ENCODE measurements at regions not wholly inside any gene's neighbourhood (a gene's known extent, or its start where the extent isn't known, plus 50 kb on each side); places are given as distances from the start of the nearest gene placed in this dataset.

GRCh38 chr12:94872971-94873733 is 130.3 kb downstream of the NDUFA12 start:
- H3K36me3 ChIP-seq (ENCODE audit: control insufficient read depth, insufficient read depth, low read length) = no peaks in the 10 kb centered on the region
- peaks cover 28% of the 10 kb centered on the region for H3K27me3 ChIP-seq (ENCODE audit: control insufficient read depth, insufficient read depth, low read length)
- no peak for FAIRE-seq
- TF ChIP-seq CTCF (IDR thresholded peaks at IDR 0.05; ENCODE audit: insufficient read depth, low read length, severe bottlenecking) = peak; percentile 1
- no peak overlapping the region for H3K4me3 ChIP-seq (ENCODE audit: low read depth, low read length)
- DNase-seq (ENCODE audit: low read depth) = no peak

- no peak overlapping the region for H3K4me3 ChIP-seq (ENCODE audit: low read depth, low read length)
- TF ChIP-seq CTCF (IDR thresholded peaks at IDR 0.05; ENCODE audit: insufficient read depth, low read length, severe bottlenecking) = no peak
- no peak for DNase-seq (ENCODE audit: low read depth)
- H3K36me3 ChIP-seq (ENCODE audit: control insufficient read depth, insufficient read depth, low read length) = no peaks in the 10 kb centered on the region
- no peak for FAIRE-seq
- peaks cover 28% of the 10 kb centered on the region for H3K27me3 ChIP-seq (ENCODE audit: control insufficient read depth, insufficient read depth, low read length)
Observed at GRCh38 chr12:94872671-94872970, 130.9 kb downstream of the NDUFA12 start.

GRCh38 chr12:94872007-94872653 is 131.4 kb downstream of the NDUFA12 start:
- H3K27me3 ChIP-seq (ENCODE audit: control insufficient read depth, insufficient read depth, low read length) = peaks cover 28% of the 10 kb centered on the region
- TF ChIP-seq CTCF (IDR thresholded peaks at IDR 0.05; ENCODE audit: insufficient read depth, low read length, severe bottlenecking) = no peak
- no peak for FAIRE-seq

GRCh38 chr12:94870511-94870910 is 133.0 kb downstream of the NDUFA12 start:
- FAIRE-seq = no peak
- DNase-seq (ENCODE audit: low read depth) = no peak
- no peak for TF ChIP-seq CTCF (IDR thresholded peaks at IDR 0.05; ENCODE audit: insufficient read depth, low read length, severe bottlenecking)
- Histone ChIP-seq H3K36me3 (ENCODE audit: control insufficient read depth, insufficient read depth, low read length) (no peaks in the 10 kb centered on the region), H3K4me3 (ENCODE audit: low read depth, low read length) (no peak overlapping the region), H3K27me3 (ENCODE audit: control insufficient read depth, insufficient read depth, low read length) (peaks cover 28% of the 10 kb centered on the region)

More at GRCh38 chr12:94872007-94872653, 131.4 kb downstream of the NDUFA12 start:
- DNase-seq (ENCODE audit: low read depth) = peak; percentile 29
- no peak overlapping the region for H3K4me3 ChIP-seq (ENCODE audit: low read depth, low read length)
- H3K36me3 ChIP-seq (ENCODE audit: control insufficient read depth, insufficient read depth, low read length) = no peaks in the 10 kb centered on the region

- no peak overlapping the region for H3K4me3 ChIP-seq (ENCODE audit: low read depth, low read length)
- TF ChIP-seq CTCF (IDR thresholded peaks at IDR 0.05; ENCODE audit: insufficient read depth, low read length, severe bottlenecking) = no peak
- H3K27me3 ChIP-seq (ENCODE audit: control insufficient read depth, insufficient read depth, low read length) = peaks cover 15% of the 10 kb centered on the region
- FAIRE-seq (no peak), DNase-seq (ENCODE audit: low read depth) (no peak)
- no peaks in the 10 kb centered on the region for H3K36me3 ChIP-seq (ENCODE audit: control insufficient read depth, insufficient read depth, low read length)
Observed at GRCh38 chr12:94868161-94868560, 135.3 kb downstream of the NDUFA12 start.

Measured in bronchial epithelial cell (primary cell).